ENCODE measurements at regions not wholly inside any gene's neighbourhood (a gene's known extent, or its start where the extent isn't known, plus 50 kb on each side); places are given as distances from the start of the nearest gene placed in this dataset.

GRCh38 chr2:183459466-183459865, 335.2 kb downstream of the NUP35 start:
- H3K4me1 ChIP-seq = no peaks in the 10 kb centered on the region
- peaks cover 0 to 6% (median 0%) of the 10 kb centered on the region in 4 donors for H3K9me3 ChIP-seq
- no peak overlapping the region for H3K4me3 ChIP-seq
- 62 to 73% (median 65%) methylated on average over 4 of the region's 4 CpGs for WGBS, 5 donors
- no peak for TF ChIP-seq CTCF (IDR thresholded peaks at IDR 0.05)
- TF ChIP-seq POLR2A (IDR thresholded peaks at IDR 0.05) = no peak
- no peaks in the 10 kb centered on the region for H3K27me3 ChIP-seq
- DNase-seq = no peak
- H3K27ac ChIP-seq = no peak overlapping the region
- H3K36me3 ChIP-seq = no peaks in the 10 kb centered on the region
- intact Hi-C loops (cut with DNase I; ENCODE audit: low total_unique reads) = no loop called here

GRCh38 chr2:183463821-183464220, 339.6 kb downstream of the NUP35 start:
- Histone ChIP-seq H3K4me3 (no peak overlapping the region), H3K36me3 (no peaks in the 10 kb centered on the region), H3K4me1 (no peaks in the 10 kb centered on the region), H3K9me3 (no peaks in the 10 kb centered on the region), H3K27me3 (no peaks in the 10 kb centered on the region), H3K27ac (no peak overlapping the region)
- 74 to 93% (median 81%) methylated on average over 1 of the region's 1 CpG for WGBS, 5 donors
- no peak for DNase-seq
- TF ChIP-seq EP300 (IDR thresholded peaks at IDR 0.05) = no peak
- intact Hi-C loops (cut with DNase I; ENCODE audit: low total_unique reads) = no loop called here

GRCh38 chr2:183465048-183465447, 340.8 kb downstream of the NUP35 start:
- intact Hi-C loops (cut with DNase I; ENCODE audit: low total_unique reads) = no loop called here
- TF ChIP-seq POLR2A (IDR thresholded peaks at IDR 0.05) = no peak
- TF ChIP-seq CTCF (IDR thresholded peaks at IDR 0.05) = no peak
- Histone ChIP-seq H3K36me3 (no peaks in the 10 kb centered on the region), H3K4me1 (no peaks in the 10 kb centered on the region), H3K9me3 (peaks cover 0 to 10% (median 1%) of the 10 kb centered on the region in 4 donors), H3K4me3 (no peak overlapping the region), H3K27me3 (no peaks in the 10 kb centered on the region), H3K27ac (no peak overlapping the region)
- no peak for DNase-seq

- DNase-seq = no peak
- TF ChIP-seq CTCF (IDR thresholded peaks at IDR 0.05) (no peak), POLR2A (IDR thresholded peaks at IDR 0.05) (no peak), EP300 (IDR thresholded peaks at IDR 0.05) (no peak), POLR2AphosphoS5 (IDR thresholded peaks at IDR 0.05) (no peak)
- Histone ChIP-seq H3K27me3 (no peaks in the 10 kb centered on the region), H3K4me1 (no peaks in the 10 kb centered on the region), H3K4me3 (no peak overlapping the region), H3K27ac (no peak overlapping the region), H3K9me3 (peaks cover 0 to 24% (median 14%) of the 10 kb centered on the region in 4 donors), H3K36me3 (no peaks in the 10 kb centered on the region)
- intact Hi-C loops (cut with DNase I; ENCODE audit: low total_unique reads) = no loop called here
- 69 to 78% (median 72%) methylated on average over 10 of the region's 10 CpGs for WGBS, 5 donors
Measured at GRCh38 chr2:183474912-183475695, 350.9 kb downstream of the NUP35 start.

GRCh38 chr2:183476490-183476889, 352.2 kb downstream of the NUP35 start:
- Histone ChIP-seq H3K4me3 (no peak overlapping the region), H3K9me3 (peaks cover 0 to 20% (median 6%) of the 10 kb centered on the region in 4 donors), H3K27ac (no peak overlapping the region), H3K4me1 (no peaks in the 10 kb centered on the region), H3K36me3 (no peaks in the 10 kb centered on the region), H3K27me3 (no peaks in the 10 kb centered on the region)
- TF ChIP-seq POLR2AphosphoS5 (IDR thresholded peaks at IDR 0.05) = no peak
- no peak for TF ChIP-seq POLR2A (IDR thresholded peaks at IDR 0.05)
- TF ChIP-seq EP300 (IDR thresholded peaks at IDR 0.05) = no peak
- no peak for TF ChIP-seq CTCF (IDR thresholded peaks at IDR 0.05)
- no peak for DNase-seq
- intact Hi-C loops (cut with DNase I; ENCODE audit: low total_unique reads) = no loop called here
